Vagina (tissue), 2 donors: ENCODE measurements at regions not wholly inside any gene's neighbourhood (a gene's known extent, or its start where the extent isn't known, plus 50 kb on each side); places are given as distances from the start of the nearest gene placed in this dataset.

Experiments used
- DNase-seq, 2 donors: peaks; one replicate each; pipeline ENCODE4 v3.0.0-alpha.2; 2017; ENCODE audit errors: extremely low spot score in 2 of 2
- H3K27ac ChIP-seq: fragments of 200-600 bp; sonication (generic); one replicate; pipeline ENCODE4 v1.5.1; 2019
- H3K27me3 ChIP-seq: fragments of 200-600 bp; sonication (generic); one replicate; pipeline ENCODE4 v1.5.1; 2019
- H3K36me3 ChIP-seq, 2 donors: fragments of 200-600 bp; sonication (generic); one replicate each; pipeline ENCODE4 v1.5.1; 2017 to 2019
- H3K4me1 ChIP-seq: fragments of 200-600 bp; sonication (generic); one replicate; pipeline ENCODE4 v1.5.1; 2019
- H3K4me3 ChIP-seq, 2 donors: fragments of 200-600 bp; sonication (generic); 1 replicate in 1 of 2; 2 replicates in 1 of 2; pipeline ENCODE4 v1.5.1; 2016 to 2019
- H3K9me3 ChIP-seq: fragments of 200-600 bp; sonication (generic); one replicate; pipeline ENCODE4 v1.5.1; 2019
- POLR2A ChIP-seq, 2 donors: fragments of 450-650 bp; IDR thresholded peaks; one replicate each; pipeline ENCODE4 v1.6.1; 2017; ENCODE audit warnings: antibody characterized with exemption in 2 of 2, mild to moderate bottlenecking in 2 of 2, moderate library complexity in 2 of 2
- POLR2AphosphoS5 ChIP-seq, 2 donors: sonication (generic); formaldehyde crosslinking; IDR thresholded peaks; one replicate each; pipeline ENCODE4 v1.9.0; 2017; ENCODE audit warnings: antibody characterized with exemption in 2 of 2, mild to moderate bottlenecking in 2 of 2, low read depth in 1 of 2; ENCODE audit not compliant: insufficient read depth in 1 of 2
- intact Hi-C: fragments of 100-400 bp; cut with DNase I; formaldehyde crosslinking; loops from one replicate; pipeline ENCODE4 v1.15.1; 2023
- TF ChIP-seq, protein P1 (sequence below), 3 experiments: fragments of 450-650 bp in 2 of 3; fragments of 200-600 bp in 1 of 3; sonication (generic) in 1 of 3; IDR thresholded peaks; one replicate each; pipeline ENCODE4 v1.5.1; 2017 to 2019; ENCODE audit warnings: antibody characterized with exemption in 3 of 3, mild to moderate bottlenecking in 2 of 3, moderate library complexity in 2 of 3

DNA sequence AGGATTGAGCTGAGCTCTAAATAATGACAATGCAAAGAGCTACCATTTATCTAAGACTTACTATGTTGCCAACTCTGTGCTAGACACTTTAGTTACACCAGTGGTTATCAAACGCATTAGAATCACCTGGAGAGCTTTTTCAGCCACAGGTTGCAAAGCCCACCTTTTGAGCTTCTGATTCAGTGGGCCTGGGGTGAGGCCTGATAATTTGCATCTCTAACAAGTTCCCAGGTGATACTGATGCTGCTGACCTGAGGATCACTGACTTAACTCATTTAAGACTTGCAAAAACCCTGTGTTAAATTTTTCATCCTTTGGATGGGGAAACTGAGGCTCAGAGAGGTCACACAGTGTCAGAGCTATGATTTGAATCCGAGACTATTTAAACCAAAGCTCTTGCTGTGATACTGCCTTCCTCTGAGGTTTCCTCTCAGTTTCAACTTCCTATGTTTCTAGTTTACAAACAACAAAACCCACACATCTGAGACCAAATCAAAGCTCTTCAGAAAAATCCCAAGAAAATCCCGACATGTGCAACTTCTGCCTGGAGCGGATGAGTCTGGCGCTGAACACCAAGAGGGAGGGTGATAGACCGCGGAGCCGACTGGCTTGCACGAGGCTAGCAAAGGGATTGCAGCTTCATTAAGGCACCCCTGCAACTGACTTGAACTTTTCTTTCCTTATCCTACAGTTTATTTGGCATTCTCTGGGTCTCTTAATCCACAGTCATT is 124.9 kb downstream of the CYP26A1 start:
- peak overlapping the region; percentile 28 to 31 for H3K4me3 ChIP-seq
- TF ChIP-seq, protein P1, sequence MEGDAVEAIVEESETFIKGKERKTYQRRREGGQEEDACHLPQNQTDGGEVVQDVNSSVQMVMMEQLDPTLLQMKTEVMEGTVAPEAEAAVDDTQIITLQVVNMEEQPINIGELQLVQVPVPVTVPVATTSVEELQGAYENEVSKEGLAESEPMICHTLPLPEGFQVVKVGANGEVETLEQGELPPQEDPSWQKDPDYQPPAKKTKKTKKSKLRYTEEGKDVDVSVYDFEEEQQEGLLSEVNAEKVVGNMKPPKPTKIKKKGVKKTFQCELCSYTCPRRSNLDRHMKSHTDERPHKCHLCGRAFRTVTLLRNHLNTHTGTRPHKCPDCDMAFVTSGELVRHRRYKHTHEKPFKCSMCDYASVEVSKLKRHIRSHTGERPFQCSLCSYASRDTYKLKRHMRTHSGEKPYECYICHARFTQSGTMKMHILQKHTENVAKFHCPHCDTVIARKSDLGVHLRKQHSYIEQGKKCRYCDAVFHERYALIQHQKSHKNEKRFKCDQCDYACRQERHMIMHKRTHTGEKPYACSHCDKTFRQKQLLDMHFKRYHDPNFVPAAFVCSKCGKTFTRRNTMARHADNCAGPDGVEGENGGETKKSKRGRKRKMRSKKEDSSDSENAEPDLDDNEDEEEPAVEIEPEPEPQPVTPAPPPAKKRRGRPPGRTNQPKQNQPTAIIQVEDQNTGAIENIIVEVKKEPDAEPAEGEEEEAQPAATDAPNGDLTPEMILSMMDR (IDR thresholded peaks at IDR 0.05) = no peak
- TF ChIP-seq POLR2A (IDR thresholded peaks at IDR 0.05) (no peak), POLR2AphosphoS5 (IDR thresholded peaks at IDR 0.05; ENCODE audit: insufficient read depth in 1 of 2, low read depth in 1 of 2) (no peak)
- H3K4me1 ChIP-seq = peaks cover 12% of the 10 kb centered on the region
- no peaks in the 10 kb centered on the region for H3K27me3 ChIP-seq
- H3K36me3 ChIP-seq = no peaks in the 10 kb centered on the region
- no peak overlapping the region for H3K27ac ChIP-seq
- intact Hi-C loops = no loop called here
- H3K9me3 ChIP-seq = no peaks in the 10 kb centered on the region
- DNase-seq = no peak

DNA sequence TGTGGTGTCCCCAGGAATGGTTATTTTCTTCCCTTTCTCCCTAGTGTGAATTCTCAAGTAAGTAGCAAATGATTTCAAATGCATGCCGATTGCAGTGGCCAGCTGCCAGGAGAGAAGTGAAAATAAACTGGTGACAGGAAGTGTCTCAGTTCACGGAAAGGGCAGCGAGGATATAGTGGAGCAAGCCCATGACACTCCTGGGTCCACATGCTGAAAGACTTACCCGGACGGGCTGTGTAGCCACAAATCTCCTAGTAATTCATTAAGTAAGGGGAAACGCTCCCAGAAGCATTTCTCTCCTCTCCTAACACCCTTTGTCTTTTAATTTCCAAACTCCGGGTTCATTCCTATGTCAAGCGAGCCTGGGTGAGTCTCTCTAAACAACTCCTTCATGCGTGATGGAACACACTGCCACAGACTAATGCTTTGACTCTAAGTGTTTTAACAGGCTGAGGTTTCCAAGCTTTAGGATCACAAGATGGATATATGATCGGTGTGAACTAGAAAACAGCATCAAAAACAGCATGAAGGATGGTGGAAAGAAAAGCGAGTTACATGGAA is 125.6 kb downstream of the CYP26A1 start:
- Histone ChIP-seq H3K4me3 (peak overlapping the region; percentile 28 to 31), H3K27ac (no peak overlapping the region), H3K9me3 (no peaks in the 10 kb centered on the region), H3K36me3 (no peaks in the 10 kb centered on the region), H3K4me1 (peaks cover 12% of the 10 kb centered on the region), H3K27me3 (no peaks in the 10 kb centered on the region)
- TF ChIP-seq, protein P1 (IDR thresholded peaks at IDR 0.05) = no peak
- TF ChIP-seq POLR2A (IDR thresholded peaks at IDR 0.05) = no peak
- no peak for TF ChIP-seq POLR2AphosphoS5 (IDR thresholded peaks at IDR 0.05; ENCODE audit: insufficient read depth in 1 of 2, low read depth in 1 of 2)
- no peak for DNase-seq
- intact Hi-C loops = no loop called here

DNA sequence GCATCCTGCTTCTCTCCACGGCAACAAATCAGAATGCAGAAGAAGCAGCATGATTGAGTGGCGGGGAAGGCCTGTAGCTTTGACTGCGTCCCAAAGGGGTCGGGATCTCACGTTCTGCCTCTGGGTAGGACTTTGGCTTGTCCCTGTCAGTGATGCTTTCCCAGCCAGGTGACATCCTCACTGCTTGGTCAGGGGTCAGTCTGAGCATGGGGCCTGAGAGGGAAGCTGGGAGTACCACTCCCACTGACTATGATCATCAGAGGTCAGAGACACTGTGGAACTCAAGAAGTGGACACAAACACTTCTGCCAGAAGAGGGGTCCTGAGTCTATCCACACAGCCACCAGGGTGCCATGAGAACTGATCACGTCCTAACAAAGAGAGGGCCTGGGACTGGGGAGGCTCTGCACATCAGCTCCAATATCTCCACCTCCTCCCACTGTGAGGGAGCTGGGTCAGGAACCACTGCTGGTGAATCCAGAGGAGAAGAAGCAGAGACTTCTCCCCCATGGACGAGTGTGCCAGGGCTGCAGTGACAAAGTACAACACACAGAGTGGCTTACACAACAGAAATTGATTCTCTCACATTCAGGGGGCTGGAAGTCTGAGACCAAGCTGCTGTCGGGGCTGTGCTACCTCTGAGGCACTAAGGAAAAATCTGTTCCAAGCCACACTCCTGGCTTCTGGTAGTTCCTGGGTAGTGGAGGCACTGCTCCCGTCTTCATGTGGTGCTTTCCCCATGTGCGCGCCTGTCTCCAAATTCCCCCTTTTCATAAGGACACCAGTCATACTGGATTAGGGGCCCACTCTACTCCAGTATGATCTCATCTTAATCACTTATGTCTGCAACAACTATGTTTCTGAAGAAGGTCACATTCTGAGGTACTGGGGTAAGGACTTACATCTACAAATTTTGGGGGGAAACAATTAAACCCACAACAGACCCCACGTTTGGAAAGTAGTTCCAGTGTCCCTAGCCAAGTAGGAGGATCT is 131.1 kb downstream of the CYP26A1 start:
- Histone ChIP-seq H3K36me3 (no peaks in the 10 kb centered on the region), H3K27ac (no peak overlapping the region), H3K4me1 (no peaks in the 10 kb centered on the region), H3K27me3 (no peaks in the 10 kb centered on the region), H3K4me3 (no peak overlapping the region), H3K9me3 (no peaks in the 10 kb centered on the region)
- TF ChIP-seq POLR2AphosphoS5 (IDR thresholded peaks at IDR 0.05; ENCODE audit: insufficient read depth in 1 of 2, low read depth in 1 of 2) (no peak), POLR2A (IDR thresholded peaks at IDR 0.05) (no peak)
- TF ChIP-seq, protein P1 (IDR thresholded peaks at IDR 0.05) = no peak
- intact Hi-C loops = no loop called here
- no peak for DNase-seq

DNA sequence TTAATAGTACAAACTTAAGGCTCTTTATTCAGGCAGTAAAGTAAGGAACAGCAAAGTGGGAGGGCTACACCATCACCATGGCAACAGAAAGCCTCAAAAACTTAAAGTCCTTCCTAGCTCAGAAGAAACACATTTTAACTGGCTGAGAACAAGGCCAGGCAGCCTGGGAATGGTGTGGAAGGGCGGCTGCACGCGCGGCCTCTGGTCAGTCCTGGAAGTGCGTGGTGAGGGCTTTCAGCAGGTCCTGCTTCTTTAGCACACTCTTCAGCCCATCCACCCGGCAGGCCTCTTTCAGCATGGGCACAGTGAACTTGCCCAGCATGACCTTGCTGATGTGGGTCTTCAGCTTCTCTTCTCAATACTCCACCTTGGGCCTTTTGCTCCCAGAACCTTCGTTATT is 133.0 kb downstream of the CYP26A1 start:
- H3K4me1 ChIP-seq = no peaks in the 10 kb centered on the region
- H3K4me3 ChIP-seq = no peak overlapping the region
- DNase-seq = no peak
- TF ChIP-seq POLR2A (IDR thresholded peaks at IDR 0.05) (no peak), POLR2AphosphoS5 (IDR thresholded peaks at IDR 0.05; ENCODE audit: insufficient read depth in 1 of 2, low read depth in 1 of 2) (no peak)
- TF ChIP-seq, protein P1 (IDR thresholded peaks at IDR 0.05) = no peak
- H3K27me3 ChIP-seq = no peaks in the 10 kb centered on the region
- no peaks in the 10 kb centered on the region for H3K9me3 ChIP-seq
- H3K36me3 ChIP-seq = no peaks in the 10 kb centered on the region
- no peak overlapping the region for H3K27ac ChIP-seq
- intact Hi-C loops = no loop called here
